GM21529 (cell line): ENCODE measurements at regions not wholly inside any gene's neighbourhood (a gene's known extent, or its start where the extent isn't known, plus 50 kb on each side); places are given as distances from the start of the nearest gene placed in this dataset.

Experiments used
- ATAC-seq: cut with Tn5 transposase; IDR thresholded peaks from one replicate; pipeline ENCODE4 v1.9.1; 2021; ENCODE audit not compliant: unreplicated experiment

- ATAC-seq, result no peak
Measured at GRCh38 chr7:25893436-25893835, 258.6 kb upstream of the NFE2L3 start.

- peak; percentile 81 for ATAC-seq
Measured at GRCh38 chr7:25894002-25894901, 257.7 kb upstream of the NFE2L3 start.

- peak; percentile 64 for ATAC-seq
Measured at GRCh38 chr7:25894902-25895791, 256.9 kb upstream of the NFE2L3 start.

- ATAC-seq, result no peak
Measured at GRCh38 chr7:25895792-25896171, 256.2 kb upstream of the NFE2L3 start.

GRCh38 chr7:25897261-25897782 lies 254.7 kb upstream of the NFE2L3 start:
- ATAC-seq, result no peak

- no peak for ATAC-seq
Measured at GRCh38 chr7:25900245-25900644, 251.8 kb upstream of the NFE2L3 start.

- ATAC-seq, result no peak
Measured at GRCh38 chr7:25900877-25901276, 251.1 kb upstream of the NFE2L3 start.

GRCh38 chr7:25901658-25902057 lies 250.3 kb upstream of the NFE2L3 start:
- ATAC-seq, result no peak

- no peak for ATAC-seq
Measured at GRCh38 chr7:25906003-25906402, 246.0 kb upstream of the NFE2L3 start.

- ATAC-seq, result no peak
Measured at GRCh38 chr7:25906760-25907159, 245.2 kb upstream of the NFE2L3 start.

- no peak for ATAC-seq
Measured at GRCh38 chr7:25907214-25907613, 244.8 kb upstream of the NFE2L3 start.

- no peak for ATAC-seq
Measured at GRCh38 chr7:25907731-25908130, 244.3 kb upstream of the NFE2L3 start.

GRCh38 chr7:25908154-25908949 lies 243.6 kb upstream of the NFE2L3 start:
- no peak for ATAC-seq

GRCh38 chr7:25911738-25912607 lies 240.0 kb upstream of the NFE2L3 start:
- no peak for ATAC-seq

- ATAC-seq, result no peak
Measured at GRCh38 chr7:25913598-25914224, 238.3 kb upstream of the NFE2L3 start.

GRCh38 chr7:25918731-25919130 lies 233.3 kb upstream of the NFE2L3 start:
- ATAC-seq, result no peak

- ATAC-seq, result no peak
Measured at GRCh38 chr7:25922296-25922695, 229.7 kb upstream of the NFE2L3 start.

- ATAC-seq, result no peak
Measured at GRCh38 chr7:25923741-25924460, 228.1 kb upstream of the NFE2L3 start.

GRCh38 chr7:25926009-25926408 lies 226.0 kb upstream of the NFE2L3 start:
- no peak for ATAC-seq
